ENCODE measurements at regions not wholly inside any gene's neighbourhood (a gene's known extent, or its start where the extent isn't known, plus 50 kb on each side); places are given as distances from the start of the nearest gene placed in this dataset.

DNA sequence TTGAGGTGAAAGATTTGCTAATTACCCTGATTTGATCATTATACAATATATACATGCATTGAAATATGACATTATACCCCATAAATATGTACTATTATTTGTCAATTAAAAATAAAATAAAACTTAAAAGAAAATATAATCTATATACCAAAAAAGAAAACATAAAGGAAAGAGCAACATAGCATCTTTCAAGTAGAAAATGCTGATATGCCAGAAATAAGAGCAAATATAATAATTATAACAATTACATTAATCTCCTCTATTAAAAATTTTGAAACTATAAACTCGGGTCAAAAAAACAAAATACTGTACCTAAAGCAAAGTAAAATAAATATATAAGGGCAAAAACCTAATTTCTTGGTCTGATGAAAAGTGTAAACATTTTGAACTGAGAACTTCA, 209.3 kb upstream of the PDE1C start:
- no peak for TF ChIP-seq TOX (CRISPR knock-in tag; IDR thresholded peaks at IDR 0.05; ENCODE audit: borderline replicate concordance)
- TF ChIP-seq ZC3H10 (CRISPR knock-in tag; IDR thresholded peaks at IDR 0.05) = no peak
- TF ChIP-seq RARB (CRISPR knock-in tag; IDR thresholded peaks at IDR 0.05) = no peak
- no peak for TF ChIP-seq OSR1 (CRISPR knock-in tag; IDR thresholded peaks at IDR 0.05)
- TF ChIP-seq, protein P1, sequence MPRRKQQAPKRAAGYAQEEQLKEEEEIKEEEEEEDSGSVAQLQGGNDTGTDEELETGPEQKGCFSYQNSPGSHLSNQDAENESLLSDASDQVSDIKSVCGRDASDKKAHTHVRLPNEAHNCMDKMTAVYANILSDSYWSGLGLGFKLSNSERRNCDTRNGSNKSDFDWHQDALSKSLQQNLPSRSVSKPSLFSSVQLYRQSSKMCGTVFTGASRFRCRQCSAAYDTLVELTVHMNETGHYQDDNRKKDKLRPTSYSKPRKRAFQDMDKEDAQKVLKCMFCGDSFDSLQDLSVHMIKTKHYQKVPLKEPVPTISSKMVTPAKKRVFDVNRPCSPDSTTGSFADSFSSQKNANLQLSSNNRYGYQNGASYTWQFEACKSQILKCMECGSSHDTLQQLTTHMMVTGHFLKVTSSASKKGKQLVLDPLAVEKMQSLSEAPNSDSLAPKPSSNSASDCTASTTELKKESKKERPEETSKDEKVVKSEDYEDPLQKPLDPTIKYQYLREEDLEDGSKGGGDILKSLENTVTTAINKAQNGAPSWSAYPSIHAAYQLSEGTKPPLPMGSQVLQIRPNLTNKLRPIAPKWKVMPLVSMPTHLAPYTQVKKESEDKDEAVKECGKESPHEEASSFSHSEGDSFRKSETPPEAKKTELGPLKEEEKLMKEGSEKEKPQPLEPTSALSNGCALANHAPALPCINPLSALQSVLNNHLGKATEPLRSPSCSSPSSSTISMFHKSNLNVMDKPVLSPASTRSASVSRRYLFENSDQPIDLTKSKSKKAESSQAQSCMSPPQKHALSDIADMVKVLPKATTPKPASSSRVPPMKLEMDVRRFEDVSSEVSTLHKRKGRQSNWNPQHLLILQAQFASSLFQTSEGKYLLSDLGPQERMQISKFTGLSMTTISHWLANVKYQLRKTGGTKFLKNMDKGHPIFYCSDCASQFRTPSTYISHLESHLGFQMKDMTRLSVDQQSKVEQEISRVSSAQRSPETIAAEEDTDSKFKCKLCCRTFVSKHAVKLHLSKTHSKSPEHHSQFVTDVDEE (CRISPR knock-in tag; IDR thresholded peaks at IDR 0.05) = no peak
- no peak for TF ChIP-seq GLIS3 (CRISPR knock-in tag; IDR thresholded peaks at IDR 0.05)
- no peak for TF ChIP-seq ARNTL (CRISPR knock-in tag; IDR thresholded peaks at IDR 0.05; ENCODE audit: borderline replicate concordance, low read depth)
- TF ChIP-seq PPARA (CRISPR knock-in tag; IDR thresholded peaks at IDR 0.05; ENCODE audit: borderline replicate concordance) = no peak
- no peak for TF ChIP-seq ZNF8 (CRISPR knock-in tag; IDR thresholded peaks at IDR 0.05)
- no peak for ATAC-seq

DNA sequence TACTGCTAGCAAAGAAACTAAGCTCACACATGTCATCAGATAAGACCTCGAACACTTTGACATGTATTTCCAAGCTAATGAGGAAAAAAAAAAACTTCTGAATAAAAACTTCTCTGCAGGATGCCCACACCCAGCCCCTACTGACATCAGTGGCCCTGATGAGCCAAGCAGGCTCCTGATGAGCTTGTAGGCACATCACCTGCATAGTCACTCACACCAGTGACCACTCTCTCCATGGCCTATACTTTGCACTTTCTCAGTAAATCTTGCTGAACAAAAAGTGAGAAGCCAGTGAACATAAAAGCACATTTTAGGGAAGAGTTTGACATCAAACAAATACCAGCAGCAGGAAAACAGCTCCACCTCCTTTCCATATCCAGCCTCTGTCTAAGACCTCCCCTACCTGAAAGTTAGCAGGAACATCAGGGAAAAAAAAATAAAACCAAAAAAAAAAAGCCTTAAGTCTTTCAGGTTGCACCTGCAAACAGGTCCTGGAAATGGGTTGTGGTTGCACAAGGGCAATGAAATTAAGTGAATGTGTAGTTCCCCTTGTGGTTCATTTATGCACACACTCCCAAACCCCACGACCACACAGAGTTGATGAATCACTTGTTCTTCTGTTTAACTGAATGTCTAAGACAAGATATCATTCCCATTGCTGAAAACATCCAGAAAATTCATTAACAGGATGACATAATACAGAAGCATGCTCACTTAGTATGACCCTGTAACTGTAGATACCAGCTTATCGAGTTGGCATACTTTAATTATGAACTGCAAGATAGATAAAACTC, 205.2 kb upstream of the PDE1C start:
- no peak for TF ChIP-seq TCF4 (CRISPR knock-in tag; IDR thresholded peaks at IDR 0.05; ENCODE audit: borderline replicate concordance)
- TF ChIP-seq, protein P2, sequence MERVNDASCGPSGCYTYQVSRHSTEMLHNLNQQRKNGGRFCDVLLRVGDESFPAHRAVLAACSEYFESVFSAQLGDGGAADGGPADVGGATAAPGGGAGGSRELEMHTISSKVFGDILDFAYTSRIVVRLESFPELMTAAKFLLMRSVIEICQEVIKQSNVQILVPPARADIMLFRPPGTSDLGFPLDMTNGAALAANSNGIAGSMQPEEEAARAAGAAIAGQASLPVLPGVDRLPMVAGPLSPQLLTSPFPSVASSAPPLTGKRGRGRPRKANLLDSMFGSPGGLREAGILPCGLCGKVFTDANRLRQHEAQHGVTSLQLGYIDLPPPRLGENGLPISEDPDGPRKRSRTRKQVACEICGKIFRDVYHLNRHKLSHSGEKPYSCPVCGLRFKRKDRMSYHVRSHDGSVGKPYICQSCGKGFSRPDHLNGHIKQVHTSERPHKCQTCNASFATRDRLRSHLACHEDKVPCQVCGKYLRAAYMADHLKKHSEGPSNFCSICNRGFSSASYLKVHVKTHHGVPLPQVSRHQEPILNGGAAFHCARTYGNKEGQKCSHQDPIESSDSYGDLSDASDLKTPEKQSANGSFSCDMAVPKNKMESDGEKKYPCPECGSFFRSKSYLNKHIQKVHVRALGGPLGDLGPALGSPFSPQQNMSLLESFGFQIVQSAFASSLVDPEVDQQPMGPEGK (CRISPR knock-in tag; IDR thresholded peaks at IDR 0.05; ENCODE audit: borderline replicate concordance) = no peak
- no peak for TF ChIP-seq ZNF8 (CRISPR knock-in tag; IDR thresholded peaks at IDR 0.05)
- no peak for TF ChIP-seq BACH2 (CRISPR knock-in tag; IDR thresholded peaks at IDR 0.05; ENCODE audit: borderline replicate concordance)
- TF ChIP-seq GLIS3 (CRISPR knock-in tag; IDR thresholded peaks at IDR 0.05) = no peak
- no peak for TF ChIP-seq ZNF565 (CRISPR knock-in tag; conservative IDR thresholded peaks at IDR 0.05; ENCODE audit: low read depth)
- TF ChIP-seq, protein P3, sequence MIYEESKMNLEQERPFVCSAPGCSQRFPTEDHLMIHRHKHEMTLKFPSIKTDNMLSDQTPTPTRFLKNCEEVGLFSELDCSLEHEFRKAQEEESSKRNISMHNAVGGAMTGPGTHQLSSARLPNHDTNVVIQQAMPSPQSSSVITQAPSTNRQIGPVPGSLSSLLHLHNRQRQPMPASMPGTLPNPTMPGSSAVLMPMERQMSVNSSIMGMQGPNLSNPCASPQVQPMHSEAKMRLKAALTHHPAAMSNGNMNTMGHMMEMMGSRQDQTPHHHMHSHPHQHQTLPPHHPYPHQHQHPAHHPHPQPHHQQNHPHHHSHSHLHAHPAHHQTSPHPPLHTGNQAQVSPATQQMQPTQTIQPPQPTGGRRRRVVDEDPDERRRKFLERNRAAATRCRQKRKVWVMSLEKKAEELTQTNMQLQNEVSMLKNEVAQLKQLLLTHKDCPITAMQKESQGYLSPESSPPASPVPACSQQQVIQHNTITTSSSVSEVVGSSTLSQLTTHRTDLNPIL (CRISPR knock-in tag; IDR thresholded peaks at IDR 0.05; ENCODE audit: low read depth) = no peak
- TF ChIP-seq OSR1 (CRISPR knock-in tag; IDR thresholded peaks at IDR 0.05) = no peak
- TF ChIP-seq, protein P4, sequence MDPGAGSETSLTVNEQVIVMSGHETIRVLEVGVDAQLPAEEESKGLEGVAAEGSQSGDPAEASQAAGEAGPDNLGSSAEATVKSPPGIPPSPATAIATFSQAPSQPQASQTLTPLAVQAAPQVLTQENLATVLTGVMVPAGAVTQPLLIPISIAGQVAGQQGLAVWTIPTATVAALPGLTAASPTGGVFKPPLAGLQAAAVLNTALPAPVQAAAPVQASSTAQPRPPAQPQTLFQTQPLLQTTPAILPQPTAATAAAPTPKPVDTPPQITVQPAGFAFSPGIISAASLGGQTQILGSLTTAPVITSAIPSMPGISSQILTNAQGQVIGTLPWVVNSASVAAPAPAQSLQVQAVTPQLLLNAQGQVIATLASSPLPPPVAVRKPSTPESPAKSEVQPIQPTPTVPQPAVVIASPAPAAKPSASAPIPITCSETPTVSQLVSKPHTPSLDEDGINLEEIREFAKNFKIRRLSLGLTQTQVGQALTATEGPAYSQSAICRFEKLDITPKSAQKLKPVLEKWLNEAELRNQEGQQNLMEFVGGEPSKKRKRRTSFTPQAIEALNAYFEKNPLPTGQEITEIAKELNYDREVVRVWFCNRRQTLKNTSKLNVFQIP (CRISPR knock-in tag; IDR thresholded peaks at IDR 0.05; ENCODE audit: borderline replicate concordance, low read depth) = no peak
- TF ChIP-seq RARB (CRISPR knock-in tag; IDR thresholded peaks at IDR 0.05) = no peak
- TF ChIP-seq ZC3H10 (CRISPR knock-in tag; IDR thresholded peaks at IDR 0.05) = no peak
- no peak for TF ChIP-seq ZFP30 (CRISPR knock-in tag; IDR thresholded peaks at IDR 0.05)
- TF ChIP-seq PPARA (CRISPR knock-in tag; IDR thresholded peaks at IDR 0.05; ENCODE audit: borderline replicate concordance) = no peak
- TF ChIP-seq SNAI2 (CRISPR knock-in tag; IDR thresholded peaks at IDR 0.05) = no peak
- TF ChIP-seq TOX (CRISPR knock-in tag; IDR thresholded peaks at IDR 0.05; ENCODE audit: borderline replicate concordance) = no peak
- no peak for TF ChIP-seq ARNTL (CRISPR knock-in tag; IDR thresholded peaks at IDR 0.05; ENCODE audit: borderline replicate concordance, low read depth)
- TF ChIP-seq ZFP3 (CRISPR knock-in tag; IDR thresholded peaks at IDR 0.05) = no peak
- TF ChIP-seq, protein P5, sequence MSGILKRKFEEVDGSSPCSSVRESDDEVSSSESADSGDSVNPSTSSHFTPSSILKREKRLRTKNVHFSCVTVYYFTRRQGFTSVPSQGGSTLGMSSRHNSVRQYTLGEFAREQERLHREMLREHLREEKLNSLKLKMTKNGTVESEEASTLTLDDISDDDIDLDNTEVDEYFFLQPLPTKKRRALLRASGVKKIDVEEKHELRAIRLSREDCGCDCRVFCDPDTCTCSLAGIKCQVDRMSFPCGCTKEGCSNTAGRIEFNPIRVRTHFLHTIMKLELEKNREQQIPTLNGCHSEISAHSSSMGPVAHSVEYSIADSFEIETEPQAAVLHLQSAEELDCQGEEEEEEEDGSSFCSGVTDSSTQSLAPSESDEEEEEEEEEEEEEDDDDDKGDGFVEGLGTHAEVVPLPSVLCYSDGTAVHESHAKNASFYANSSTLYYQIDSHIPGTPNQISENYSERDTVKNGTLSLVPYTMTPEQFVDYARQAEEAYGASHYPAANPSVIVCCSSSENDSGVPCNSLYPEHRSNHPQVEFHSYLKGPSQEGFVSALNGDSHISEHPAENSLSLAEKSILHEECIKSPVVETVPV (CRISPR knock-in tag; IDR thresholded peaks at IDR 0.05) = no peak
- TF ChIP-seq, protein P1 (CRISPR knock-in tag; IDR thresholded peaks at IDR 0.05) = no peak
- no peak for ATAC-seq
